NCI-H82 (cell line): ENCODE measurements at regions not wholly inside any gene's neighbourhood (a gene's known extent, or its start where the extent isn't known, plus 50 kb on each side); places are given as distances from the start of the nearest gene placed in this dataset.
A peak's percentile ranks its signal among the peaks of the same experiment; 100 is the strongest.
"Not testable (repeated sequence)": the region's sequence is repeated elsewhere in the genome, so short reads cannot be mapped to it uniquely, and the experiment has no call there.

Experiments
- DNase-seq: peaks from one replicate; lab custom pipeline; 2025; lab: John Stamatoyannopoulos, UW

GRCh38 chr20:39986173-39986904, 702.7 kb downstream of the MAFB start:
- DNase-seq: peak; percentile 94

- peak; percentile 26 for DNase-seq
Measured at GRCh38 chr20:39985271-39985827, 703.7 kb downstream of the MAFB start.

GRCh38 chr20:39983655-39984054, 705.4 kb downstream of the MAFB start:
- no peak for DNase-seq

GRCh38 chr20:39983183-39983582, 705.9 kb downstream of the MAFB start:
- DNase-seq: no peak

- peak; percentile 80 for DNase-seq
Measured at GRCh38 chr20:39974966-39975501, 714.0 kb downstream of the MAFB start.

GRCh38 chr20:39968495-39968894, 720.5 kb downstream of the MAFB start:
- DNase-seq: no peak

GRCh38 chr20:39967806-39968205, 721.2 kb downstream of the MAFB start:
- DNase-seq: no peak

- peak; percentile 33 for DNase-seq
Measured at GRCh38 chr20:39961637-39962244, 727.3 kb downstream of the MAFB start.

GRCh38 chr20:39960522-39961428, 728.3 kb downstream of the MAFB start:
- DNase-seq: peak; percentile 87

GRCh38 chr20:39957911-39958310, 731.1 kb downstream of the MAFB start:
- not testable (repeated sequence) for DNase-seq

GRCh38 chr20:39954621-39955020, 734.4 kb downstream of the MAFB start:
- DNase-seq: no peak

- no peak for DNase-seq
Measured at GRCh38 chr20:39946931-39947330, 742.1 kb downstream of the MAFB start.

- DNase-seq: no peak
Measured at GRCh38 chr20:39946053-39946810, 742.8 kb downstream of the MAFB start.

GRCh38 chr20:39944861-39945260, 744.2 kb downstream of the MAFB start:
- DNase-seq: no peak

- DNase-seq: no peak
Measured at GRCh38 chr20:39943336-39943735, 745.7 kb downstream of the MAFB start.

- no peak for DNase-seq
Measured at GRCh38 chr20:39941245-39941644, 747.8 kb downstream of the MAFB start.

GRCh38 chr20:39939241-39939865, 749.7 kb downstream of the MAFB start:
- DNase-seq: no peak

- no peak for DNase-seq
Measured at GRCh38 chr20:39936401-39936800, 752.6 kb downstream of the MAFB start.

GRCh38 chr20:39935901-39936300, 753.1 kb downstream of the MAFB start:
- peak; percentile 38 for DNase-seq

GRCh38 chr20:39916236-39916765, 772.7 kb downstream of the MAFB start:
- DNase-seq: no peak

GRCh38 chr20:39913274-39913673, 775.8 kb downstream of the MAFB start:
- DNase-seq: no peak
